ENCODE measurements at regions not wholly inside any gene's neighbourhood (a gene's known extent, or its start where the extent isn't known, plus 50 kb on each side); places are given as distances from the start of the nearest gene placed in this dataset.

GRCh38 chr2:82260521-82260920 is 1956.0 kb upstream of the LRRTM1 start:
- H3K9me3 ChIP-seq = no peaks in the 10 kb centered on the region
- no peak overlapping the region for H3K27ac ChIP-seq
- DNase-seq = no peak
- H3K36me3 ChIP-seq (replicated peaks in 1 of 2; ENCODE audit: insufficient read depth in 1 of 2, low read depth in 2 of 2) = no peaks in the 10 kb centered on the region
- no peak for TF ChIP-seq POLR2A (IDR thresholded peaks at IDR 0.05)
- no peak for TF ChIP-seq CTCF (IDR thresholded peaks at IDR 0.05)
- H3K27me3 ChIP-seq = no peaks in the 10 kb centered on the region
- no peak for ATAC-seq
- no peaks in the 10 kb centered on the region for H3K4me1 ChIP-seq
- intact Hi-C loops (cut with DNase I) = no loop called here
- H3K4me3 ChIP-seq = no peak overlapping the region
- 80 to 81% methylated on average over 2 to 3 of the region's 3 CpGs for WGBS, 2 donors

- H3K4me1 ChIP-seq = no peaks in the 10 kb centered on the region
- TF ChIP-seq CTCF (IDR thresholded peaks at IDR 0.05) (no peak), POLR2A (IDR thresholded peaks at IDR 0.05) (no peak)
- no peak overlapping the region for H3K27ac ChIP-seq
- H3K9me3 ChIP-seq = no peaks in the 10 kb centered on the region
- no peak for DNase-seq
- no peak for ATAC-seq
- intact Hi-C loops (cut with DNase I) = no loop called here
- H3K36me3 ChIP-seq (replicated peaks in 1 of 2; ENCODE audit: insufficient read depth in 1 of 2, low read depth in 2 of 2) = no peaks in the 10 kb centered on the region
- no peak overlapping the region for H3K4me3 ChIP-seq
- WGBS, 2 donors = 67 to 82% methylated on average over 2 of the region's 2 CpGs
- H3K27me3 ChIP-seq = no peaks in the 10 kb centered on the region
Observed at GRCh38 chr2:82259551-82259950, 1955.0 kb upstream of the LRRTM1 start.

- Histone ChIP-seq H3K36me3 (replicated peaks in 1 of 2; ENCODE audit: insufficient read depth in 1 of 2, low read depth in 2 of 2) (no peaks in the 10 kb centered on the region), H3K4me3 (no peak overlapping the region), H3K27ac (no peak overlapping the region), H3K9me3 (no peaks in the 10 kb centered on the region), H3K4me1 (no peaks in the 10 kb centered on the region), H3K27me3 (no peaks in the 10 kb centered on the region)
- DNase-seq = no peak
- no peak for TF ChIP-seq CTCF (IDR thresholded peaks at IDR 0.05)
- TF ChIP-seq POLR2A (IDR thresholded peaks at IDR 0.05) = no peak
- no peak for ATAC-seq
- 15 to 29% methylated on average over 2 of the region's 2 CpGs for WGBS, 2 donors
- intact Hi-C loops (cut with DNase I) = no loop called here
Observed at GRCh38 chr2:82257796-82258555, 1953.4 kb upstream of the LRRTM1 start.

GRCh38 chr2:82256983-82257632 is 1952.6 kb upstream of the LRRTM1 start:
- Histone ChIP-seq H3K4me1 (no peaks in the 10 kb centered on the region), H3K36me3 (replicated peaks in 1 of 2; ENCODE audit: insufficient read depth in 1 of 2, low read depth in 2 of 2) (no peaks in the 10 kb centered on the region), H3K9me3 (no peaks in the 10 kb centered on the region), H3K4me3 (no peak overlapping the region), H3K27me3 (no peaks in the 10 kb centered on the region), H3K27ac (no peak overlapping the region)
- intact Hi-C loops (cut with DNase I) = no loop called here
- DNase-seq = no peak
- ATAC-seq = no peak
- 93 to 95% methylated on average over 11 of the region's 11 CpGs for WGBS, 2 donors
- TF ChIP-seq CTCF (IDR thresholded peaks at IDR 0.05) (no peak), POLR2A (IDR thresholded peaks at IDR 0.05) (no peak)

- ATAC-seq = no peak
- DNase-seq = no peak
- no peak overlapping the region for H3K27ac ChIP-seq
- no peaks in the 10 kb centered on the region for H3K36me3 ChIP-seq (replicated peaks in 1 of 2; ENCODE audit: insufficient read depth in 1 of 2, low read depth in 2 of 2)
- WGBS, 2 donors = 57 to 64% methylated on average over 3 of the region's 3 CpGs
- TF ChIP-seq POLR2A (IDR thresholded peaks at IDR 0.05) = no peak
- no peak for TF ChIP-seq CTCF (IDR thresholded peaks at IDR 0.05)
- no peaks in the 10 kb centered on the region for H3K9me3 ChIP-seq
- intact Hi-C loops (cut with DNase I) = no loop called here
- H3K4me3 ChIP-seq = no peak overlapping the region
- H3K27me3 ChIP-seq = no peaks in the 10 kb centered on the region
- no peaks in the 10 kb centered on the region for H3K4me1 ChIP-seq
Observed at GRCh38 chr2:82256288-82256687, 1951.7 kb upstream of the LRRTM1 start.

All from body of pancreas (tissue), 4 donors.